ENCODE measurements at regions not wholly inside any gene's neighbourhood (a gene's known extent, or its start where the extent isn't known, plus 50 kb on each side); places are given as distances from the start of the nearest gene placed in this dataset.

DNA sequence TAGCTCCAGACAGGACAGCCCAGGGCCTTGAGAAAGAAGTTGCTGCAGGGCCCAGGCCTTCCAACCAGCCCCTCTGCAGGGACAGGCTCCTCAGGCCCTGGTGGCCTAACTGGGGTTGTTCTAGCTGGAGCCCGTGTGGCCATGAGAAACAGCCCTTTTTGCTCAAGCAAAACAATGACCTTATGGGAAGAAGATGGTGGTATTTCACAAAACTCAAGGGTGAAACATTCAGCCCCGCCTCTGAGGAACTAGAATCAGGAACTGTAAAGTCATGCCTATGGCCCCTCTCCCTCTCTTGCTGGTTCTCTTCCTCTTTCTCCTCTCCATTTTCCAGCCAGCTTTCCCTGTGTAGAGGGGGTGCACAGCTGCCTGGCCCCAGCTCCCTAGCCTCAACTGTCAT, 273.3 kb downstream of the RPLP1 start:
- TF ChIP-seq, protein P1, sequence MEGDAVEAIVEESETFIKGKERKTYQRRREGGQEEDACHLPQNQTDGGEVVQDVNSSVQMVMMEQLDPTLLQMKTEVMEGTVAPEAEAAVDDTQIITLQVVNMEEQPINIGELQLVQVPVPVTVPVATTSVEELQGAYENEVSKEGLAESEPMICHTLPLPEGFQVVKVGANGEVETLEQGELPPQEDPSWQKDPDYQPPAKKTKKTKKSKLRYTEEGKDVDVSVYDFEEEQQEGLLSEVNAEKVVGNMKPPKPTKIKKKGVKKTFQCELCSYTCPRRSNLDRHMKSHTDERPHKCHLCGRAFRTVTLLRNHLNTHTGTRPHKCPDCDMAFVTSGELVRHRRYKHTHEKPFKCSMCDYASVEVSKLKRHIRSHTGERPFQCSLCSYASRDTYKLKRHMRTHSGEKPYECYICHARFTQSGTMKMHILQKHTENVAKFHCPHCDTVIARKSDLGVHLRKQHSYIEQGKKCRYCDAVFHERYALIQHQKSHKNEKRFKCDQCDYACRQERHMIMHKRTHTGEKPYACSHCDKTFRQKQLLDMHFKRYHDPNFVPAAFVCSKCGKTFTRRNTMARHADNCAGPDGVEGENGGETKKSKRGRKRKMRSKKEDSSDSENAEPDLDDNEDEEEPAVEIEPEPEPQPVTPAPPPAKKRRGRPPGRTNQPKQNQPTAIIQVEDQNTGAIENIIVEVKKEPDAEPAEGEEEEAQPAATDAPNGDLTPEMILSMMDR (IDR thresholded peaks at IDR 0.05), result no peak
- H3K4me3 ChIP-seq, result no peak overlapping the region
- no peaks in the 10 kb centered on the region for H3K36me3 ChIP-seq
- intact Hi-C loops (cut with DNase I; ENCODE audit: low total_unique reads), result loop anchor here (10.0 kb wide), 2 partner anchors 639 to 759 kb away; no protein-coding TSS in a partner anchor
- no peak for DNase-seq
- no peaks in the 10 kb centered on the region for H3K4me1 ChIP-seq
- no peaks in the 10 kb centered on the region for H3K9me3 ChIP-seq
- H3K27me3 ChIP-seq, result no peaks in the 10 kb centered on the region
- H3K27ac ChIP-seq, result no peak overlapping the region

DNA sequence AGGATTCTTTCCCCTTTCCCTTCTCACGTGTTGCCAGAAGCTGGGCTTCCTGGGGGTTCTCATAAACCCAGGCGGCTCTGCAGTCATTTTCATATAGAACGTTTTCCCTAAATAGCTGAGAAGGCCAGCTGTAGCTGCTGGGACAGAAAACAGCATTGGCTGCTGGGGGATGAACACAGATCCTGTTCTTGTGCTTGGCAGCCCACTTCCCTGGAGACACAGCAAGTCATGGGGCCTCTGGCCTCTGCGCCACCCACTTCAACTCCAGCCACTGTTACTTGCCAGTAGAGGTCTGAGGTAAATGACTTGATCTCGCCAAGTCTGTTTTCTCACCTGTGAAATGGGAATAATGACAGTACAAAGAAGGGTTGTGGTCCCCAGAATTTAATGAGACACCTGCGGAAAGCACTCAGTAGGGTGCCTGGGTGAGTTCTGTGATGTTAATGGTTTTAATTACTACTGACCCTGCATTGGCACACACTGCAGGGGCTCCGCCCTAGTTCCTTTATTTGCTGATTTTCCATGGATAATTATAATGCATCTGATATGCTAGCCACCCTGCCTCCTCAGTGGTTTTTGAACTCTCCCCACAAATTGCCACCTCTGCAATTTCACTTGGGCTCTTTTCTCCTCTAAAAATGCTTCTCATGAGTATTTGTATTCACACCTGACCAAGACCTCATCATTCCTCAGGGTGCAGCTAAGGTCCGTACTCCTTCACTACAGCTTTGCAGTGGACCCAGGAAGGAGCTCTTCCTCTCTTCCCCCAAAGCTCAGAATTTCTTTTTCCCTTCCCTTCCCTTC, 274.7 kb downstream of the RPLP1 start:
- Histone ChIP-seq H3K9me3 (no peaks in the 10 kb centered on the region), H3K27me3 (no peaks in the 10 kb centered on the region), H3K36me3 (no peaks in the 10 kb centered on the region), H3K27ac (no peak overlapping the region), H3K4me1 (no peaks in the 10 kb centered on the region), H3K4me3 (no peak overlapping the region)
- intact Hi-C loops (cut with DNase I; ENCODE audit: low total_unique reads), result loop anchor here (10.0 kb wide), 2 partner anchors 637 to 757 kb away; no protein-coding TSS in a partner anchor
- DNase-seq, result no peak
- TF ChIP-seq, protein P1 (IDR thresholded peaks at IDR 0.05), result no peak

DNA sequence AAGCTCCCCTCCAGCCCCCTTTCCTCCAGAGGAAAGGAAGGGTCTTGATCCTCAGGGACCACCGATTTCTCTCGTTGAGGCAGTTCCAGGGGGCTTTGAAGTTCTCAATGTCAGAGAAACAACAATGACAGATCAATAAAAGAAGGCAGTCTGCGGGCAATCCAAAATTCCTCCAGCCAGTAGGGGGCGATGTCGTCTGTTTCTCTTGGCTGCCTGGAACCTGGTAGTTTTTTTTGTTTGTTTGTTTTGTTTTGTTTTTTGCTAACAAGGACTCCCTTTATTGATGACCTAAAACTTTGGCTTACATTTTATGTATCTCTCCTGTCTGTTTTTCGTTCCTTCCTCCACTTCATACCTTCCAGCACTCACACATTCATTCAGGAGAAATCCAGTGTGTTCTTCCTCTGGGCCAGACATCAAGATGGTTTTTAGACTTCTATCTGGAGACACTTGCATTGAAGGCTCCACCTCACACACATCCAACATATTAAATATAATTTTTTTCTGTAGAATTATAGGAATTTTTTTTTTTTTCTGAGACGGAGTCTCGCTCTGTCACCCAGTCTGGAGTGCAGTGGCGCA, 276.6 kb downstream of the RPLP1 start:
- TF ChIP-seq, protein P1 (IDR thresholded peaks at IDR 0.05), result peak; percentile 62 to 64
- no peak for DNase-seq
- H3K4me1 ChIP-seq, result no peaks in the 10 kb centered on the region
- H3K4me3 ChIP-seq, result no peak overlapping the region
- H3K27ac ChIP-seq, result no peak overlapping the region
- no peaks in the 10 kb centered on the region for H3K36me3 ChIP-seq
- no peaks in the 10 kb centered on the region for H3K27me3 ChIP-seq
- intact Hi-C loops (cut with DNase I; ENCODE audit: low total_unique reads), result loop anchor here (10.0 kb wide), 2 partner anchors 636 to 756 kb away; no protein-coding TSS in a partner anchor
- no peaks in the 10 kb centered on the region for H3K9me3 ChIP-seq

DNA sequence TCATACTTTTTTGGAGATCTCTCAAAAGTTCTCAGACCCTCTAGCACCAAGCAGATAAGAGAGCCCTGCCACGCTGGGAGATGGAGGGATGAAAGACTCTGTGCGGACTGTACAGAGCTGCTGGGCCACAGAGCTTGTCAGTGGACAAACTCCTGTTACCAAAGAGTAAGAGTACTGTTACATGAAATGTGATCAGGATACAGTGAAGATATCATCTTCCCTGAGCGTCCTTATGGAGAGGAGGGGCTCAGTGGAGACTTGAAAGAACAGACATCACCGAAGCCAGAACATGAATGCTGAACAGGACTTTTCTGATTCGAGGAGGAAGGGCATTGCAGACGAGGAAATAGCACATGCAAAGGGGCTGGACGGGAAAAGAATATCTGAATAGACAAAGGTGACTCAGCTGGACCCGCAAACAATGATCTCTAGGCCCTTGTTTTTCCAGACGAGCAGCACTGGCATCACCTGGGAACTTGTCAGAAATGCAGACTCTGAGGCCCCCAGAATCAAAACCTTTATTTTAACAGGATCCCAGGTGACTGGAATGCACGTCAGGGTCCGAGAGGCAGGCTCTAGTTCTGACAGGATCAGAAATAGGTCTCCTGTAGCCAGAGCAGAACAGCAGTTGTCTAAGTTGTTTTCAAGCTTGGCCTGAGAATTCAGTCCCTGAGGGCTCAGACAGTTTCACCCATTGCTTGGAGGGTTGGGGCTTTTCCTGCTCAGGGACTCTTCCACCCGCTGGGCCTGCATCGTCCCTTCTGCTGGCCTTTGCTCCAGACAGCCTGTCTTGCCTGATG, 277.9 kb downstream of the RPLP1 start:
- intact Hi-C loops (cut with DNase I; ENCODE audit: low total_unique reads), result no loop called here

DNA sequence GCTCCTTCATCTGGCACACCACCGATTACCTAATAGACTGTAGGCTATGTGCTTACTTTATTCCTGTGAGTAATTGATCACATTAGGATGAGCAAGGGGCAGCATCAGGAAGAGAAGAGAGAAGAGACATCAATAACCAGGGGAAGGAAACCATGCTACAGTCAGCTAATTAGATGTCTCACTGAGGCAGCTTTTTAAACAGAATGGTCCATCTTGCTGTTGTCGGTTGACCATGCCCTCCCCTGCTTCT, 278.4 kb downstream of the RPLP1 start:
- TF ChIP-seq, protein P1 (IDR thresholded peaks at IDR 0.05), result no peak
- no peak overlapping the region for H3K27ac ChIP-seq
- intact Hi-C loops (cut with DNase I; ENCODE audit: low total_unique reads), result no loop called here
- no peaks in the 10 kb centered on the region for H3K4me1 ChIP-seq
- no peak for DNase-seq
- no peaks in the 10 kb centered on the region for H3K9me3 ChIP-seq
- no peak overlapping the region for H3K4me3 ChIP-seq
- no peaks in the 10 kb centered on the region for H3K27me3 ChIP-seq
- H3K36me3 ChIP-seq, result no peaks in the 10 kb centered on the region

More for the DNA sequence above, 277.9 kb downstream of the RPLP1 start:
- Histone ChIP-seq H3K4me1 (no peaks in the 10 kb centered on the region), H3K4me3 (no peak overlapping the region), H3K27ac (no peak overlapping the region), H3K36me3 (no peaks in the 10 kb centered on the region), H3K27me3 (no peaks in the 10 kb centered on the region), H3K9me3 (no peaks in the 10 kb centered on the region)
- DNase-seq, result no peak
- TF ChIP-seq, protein P1 (IDR thresholded peaks at IDR 0.05), result no peak
